HG02623 (cell line): ENCODE measurements at regions not wholly inside any gene's neighbourhood (a gene's known extent, or its start where the extent isn't known, plus 50 kb on each side); places are given as distances from the start of the nearest gene placed in this dataset.
"Not testable (repeated sequence)": the region's sequence is repeated elsewhere in the genome, so short reads cannot be mapped to it uniquely, and the experiment has no call there.

Experiments
- ATAC-seq: cut with Tn5 transposase; IDR thresholded peaks from one replicate; pipeline ENCODE4 v1.9.1; 2021; ENCODE audit warnings: moderate library complexity; ENCODE audit not compliant: unreplicated experiment

DNA sequence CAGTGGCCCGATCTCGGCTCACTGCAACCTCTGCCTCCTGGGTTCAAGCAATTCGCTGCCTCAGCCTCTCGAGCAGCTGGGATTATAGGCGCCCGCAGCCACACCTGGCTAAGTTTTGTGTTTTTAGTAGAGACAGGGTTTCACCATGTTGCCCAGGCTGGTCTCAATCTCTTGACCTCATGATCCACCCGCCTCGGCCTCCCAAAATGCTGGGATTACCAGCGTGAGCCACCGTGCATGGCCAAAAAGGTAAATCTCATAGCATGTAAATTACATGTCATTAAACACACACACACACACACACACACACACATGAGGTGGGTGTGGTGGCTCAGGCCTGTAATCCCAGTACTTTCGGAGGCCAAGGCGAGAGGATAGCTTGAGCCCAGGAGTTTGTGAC is 53.7 kb upstream of the SEPTIN5 start:
- not testable (repeated sequence) for ATAC-seq

- no peak for ATAC-seq
Measured at GRCh38 chr22:19661156-19661555, 53.1 kb upstream of the SEPTIN5 start.

DNA sequence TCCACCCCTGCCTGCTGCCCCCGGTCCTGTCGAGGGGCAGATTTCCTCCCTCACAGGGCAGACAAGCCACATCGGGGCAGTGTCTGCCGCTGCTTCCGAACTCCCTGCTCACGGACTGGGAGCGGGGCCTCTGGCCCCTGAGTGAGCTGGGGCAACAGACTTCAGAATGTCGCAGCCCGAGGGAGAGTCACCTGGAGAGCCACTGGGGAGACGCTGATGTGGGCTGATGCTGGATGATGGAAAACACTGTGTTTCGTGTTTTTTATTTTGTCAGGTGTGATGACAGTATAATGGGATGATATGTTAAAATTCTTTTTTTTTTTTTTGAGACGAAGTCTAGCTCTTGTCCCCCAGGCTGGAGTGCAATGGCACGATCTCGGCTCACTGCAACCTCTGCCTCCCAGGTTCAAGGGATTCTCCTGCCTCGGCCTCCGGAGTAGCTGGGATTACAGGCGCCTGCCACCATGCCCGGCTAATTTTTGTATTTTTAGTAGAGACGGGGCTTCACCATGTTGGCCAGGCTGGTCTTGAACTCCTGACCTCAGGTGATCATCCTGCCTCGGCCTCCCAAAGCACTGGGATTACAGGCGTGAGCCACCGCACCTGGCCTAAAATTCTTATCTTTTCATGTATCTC is 52.1 kb upstream of the SEPTIN5 start:
- ATAC-seq = not testable (repeated sequence)

- no peak for ATAC-seq
Measured at GRCh38 chr22:19663286-19663815, 51.0 kb upstream of the SEPTIN5 start.

GRCh38 chr22:19663821-19664355 is 50.4 kb upstream of the SEPTIN5 start:
- no peak for ATAC-seq

DNA sequence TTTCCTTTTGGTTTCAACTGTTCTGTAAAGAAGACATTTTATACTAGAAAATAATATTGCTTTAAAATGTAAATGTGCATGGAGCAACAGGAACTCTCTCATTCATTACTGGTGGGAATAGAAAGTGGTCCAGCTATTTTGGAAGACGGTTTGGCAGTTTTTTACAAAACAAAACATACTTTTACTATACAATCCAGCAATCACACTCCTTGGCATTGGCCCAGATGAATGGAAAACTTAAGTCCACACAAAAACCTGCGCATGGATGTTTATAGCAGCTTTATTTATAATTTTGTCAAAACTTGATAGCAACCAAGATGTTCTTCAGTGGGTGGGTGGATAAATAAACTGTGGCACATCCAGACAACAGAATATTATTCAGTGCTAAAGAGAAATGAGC is 49.9 kb upstream of the SEPTIN5 start:
- ATAC-seq = no peak
